ENCODE measurements at regions not wholly inside any gene's neighbourhood (a gene's known extent, or its start where the extent isn't known, plus 50 kb on each side); places are given as distances from the start of the nearest gene placed in this dataset.

GRCh38 chr15:91472316-91472756 is 372.3 kb downstream of the SV2B start:
- H3K4me1 ChIP-seq, result peaks cover 8% of the 10 kb centered on the region
- Mint-ChIP-seq H3K4me3 (no peak overlapping the region), H3K4me1 (no peaks in the 10 kb centered on the region), H3K9me3 (no peaks in the 10 kb centered on the region), H3K27ac (no peak overlapping the region), H3K27me3 (ENCODE audit: insufficient read depth, low read depth) (no peaks in the 10 kb centered on the region), H3K36me3 (no peaks in the 10 kb centered on the region)
- no peaks in the 10 kb centered on the region for H4K20me1 ChIP-seq (ENCODE audit: low read depth)
- TF ChIP-seq EZH2 (IDR thresholded peaks at IDR 0.05) (no peak), CTCF (IDR thresholded peaks at IDR 0.05) (no peak), EZH2phosphoT487 (IDR thresholded peaks at IDR 0.05) (no peak)
- H3K36me3 ChIP-seq, result no peaks in the 10 kb centered on the region
- no peak overlapping the region for H3K4me2 ChIP-seq
- H3K4me3 ChIP-seq, result no peak overlapping the region
- no peaks in the 10 kb centered on the region for H3K9me3 ChIP-seq (ENCODE audit: low read depth)
- H3K27ac ChIP-seq, result no peak overlapping the region
- no peaks in the 10 kb centered on the region for H3F3A ChIP-seq (ENCODE audit: low read depth)
- no peaks in the 10 kb centered on the region for H3K27me3 ChIP-seq
- no peaks in the 10 kb centered on the region for H3K79me2 ChIP-seq (ENCODE audit: low read depth)
- no peak for DNase-seq (ENCODE audit: low spot score)
- H2AFZ ChIP-seq (replicated peaks), result no peak overlapping the region
- H3K9ac ChIP-seq, result no peak overlapping the region

GRCh38 chr15:91473894-91474545 is 374.0 kb downstream of the SV2B start:
- H3K36me3 ChIP-seq, result no peaks in the 10 kb centered on the region
- no peak overlapping the region for H3K4me3 Mint-ChIP-seq
- no peaks in the 10 kb centered on the region for H3K36me3 Mint-ChIP-seq
- H3K27me3 Mint-ChIP-seq (ENCODE audit: insufficient read depth, low read depth), result no peaks in the 10 kb centered on the region
- peaks cover 1% of the 10 kb centered on the region for H3K4me1 ChIP-seq
- H3K79me2 ChIP-seq (ENCODE audit: low read depth), result no peaks in the 10 kb centered on the region
- H2AFZ ChIP-seq (replicated peaks), result no peak overlapping the region
- TF ChIP-seq EZH2phosphoT487 (IDR thresholded peaks at IDR 0.05) (no peak), CTCF (IDR thresholded peaks at IDR 0.05) (no peak), EZH2 (IDR thresholded peaks at IDR 0.05) (no peak)
- H3K27ac ChIP-seq, result no peak overlapping the region
- no peaks in the 10 kb centered on the region for H4K20me1 ChIP-seq (ENCODE audit: low read depth)
- H3K4me2 ChIP-seq, result no peak overlapping the region
- no peak overlapping the region for H3K9ac ChIP-seq
- H3K27ac Mint-ChIP-seq, result no peak overlapping the region
- no peaks in the 10 kb centered on the region for H3F3A ChIP-seq (ENCODE audit: low read depth)
- no peaks in the 10 kb centered on the region for H3K27me3 ChIP-seq
- no peaks in the 10 kb centered on the region for H3K9me3 Mint-ChIP-seq
- H3K4me1 Mint-ChIP-seq, result peaks cover 2% of the 10 kb centered on the region
- H3K4me3 ChIP-seq, result no peak overlapping the region
- no peak for DNase-seq (ENCODE audit: low spot score)
- H3K9me3 ChIP-seq (ENCODE audit: low read depth), result no peaks in the 10 kb centered on the region

- no peak for DNase-seq (ENCODE audit: low spot score)
- no peak overlapping the region for H3K27ac Mint-ChIP-seq
- H3K4me3 Mint-ChIP-seq, result no peak overlapping the region
- Histone ChIP-seq H3K4me1 (no peaks in the 10 kb centered on the region), H3K9me3 (ENCODE audit: low read depth) (no peaks in the 10 kb centered on the region), H4K20me1 (ENCODE audit: low read depth) (no peaks in the 10 kb centered on the region), H3K9ac (no peak overlapping the region), H3K27ac (no peak overlapping the region), H3F3A (ENCODE audit: low read depth) (no peaks in the 10 kb centered on the region), H2AFZ (replicated peaks) (no peak overlapping the region), H3K4me2 (no peak overlapping the region), H3K27me3 (no peaks in the 10 kb centered on the region), H3K4me3 (no peak overlapping the region), H3K36me3 (no peaks in the 10 kb centered on the region), H3K79me2 (ENCODE audit: low read depth) (no peaks in the 10 kb centered on the region)
- no peaks in the 10 kb centered on the region for H3K27me3 Mint-ChIP-seq (ENCODE audit: insufficient read depth, low read depth)
- H3K36me3 Mint-ChIP-seq, result no peaks in the 10 kb centered on the region
- H3K9me3 Mint-ChIP-seq, result no peaks in the 10 kb centered on the region
- TF ChIP-seq EZH2 (IDR thresholded peaks at IDR 0.05), result no peak
- no peak for TF ChIP-seq EZH2phosphoT487 (IDR thresholded peaks at IDR 0.05)
- no peak for TF ChIP-seq CTCF (IDR thresholded peaks at IDR 0.05)
- H3K4me1 Mint-ChIP-seq, result peaks cover 2% of the 10 kb centered on the region
Observed at GRCh38 chr15:91476861-91477260, 376.6 kb upstream of the SLCO3A1 start.

Measured in neural progenitor cell (in vitro differentiated cells).